ENCODE measurements at regions not wholly inside any gene's neighbourhood (a gene's known extent, or its start where the extent isn't known, plus 50 kb on each side); places are given as distances from the start of the nearest gene placed in this dataset.
"Not testable (repeated sequence)": the region's sequence is repeated elsewhere in the genome, so short reads cannot be mapped to it uniquely, and the experiment has no call there.

- TF ChIP-seq OSR1 (CRISPR knock-in tag; IDR thresholded peaks at IDR 0.05) (no peak), PATZ1 (CRISPR knock-in tag; IDR thresholded peaks at IDR 0.05; ENCODE audit: borderline replicate concordance) (no peak), ESRRG (CRISPR knock-in tag; IDR thresholded peaks at IDR 0.05) (no peak), CSRNP3 (CRISPR knock-in tag; IDR thresholded peaks at IDR 0.05) (no peak), TCF4 (CRISPR knock-in tag; IDR thresholded peaks at IDR 0.05; ENCODE audit: borderline replicate concordance) (no peak)
These were observed 84.3 kb downstream of the PHLDA1 start (continued) for GRCh38 chr12:75947156-75947723.

GRCh38 chr12:75945581-75945980 is 86.0 kb downstream of the PHLDA1 start:
- no peak for TF ChIP-seq ZNF70 (CRISPR knock-in tag; IDR thresholded peaks at IDR 0.05)
- no peak for TF ChIP-seq ZNF8 (CRISPR knock-in tag; IDR thresholded peaks at IDR 0.05)
- TF ChIP-seq ZFP30 (CRISPR knock-in tag; IDR thresholded peaks at IDR 0.05) = no peak
- TF ChIP-seq BACH2 (CRISPR knock-in tag; IDR thresholded peaks at IDR 0.05; ENCODE audit: borderline replicate concordance) = no peak
- TF ChIP-seq GLIS3 (CRISPR knock-in tag; IDR thresholded peaks at IDR 0.05) = no peak
- TF ChIP-seq PATZ1 (CRISPR knock-in tag; IDR thresholded peaks at IDR 0.05; ENCODE audit: borderline replicate concordance) = no peak
- TF ChIP-seq ZC3H10 (CRISPR knock-in tag; IDR thresholded peaks at IDR 0.05) = no peak
- no peak for TF ChIP-seq RARB (CRISPR knock-in tag; IDR thresholded peaks at IDR 0.05)
- TF ChIP-seq ARNTL (CRISPR knock-in tag; IDR thresholded peaks at IDR 0.05; ENCODE audit: borderline replicate concordance, low read depth) = no peak
- TF ChIP-seq ZNF565 (CRISPR knock-in tag; conservative IDR thresholded peaks at IDR 0.05; ENCODE audit: low read depth) = no peak
- no peak for ATAC-seq

- TF ChIP-seq GLIS3 (CRISPR knock-in tag; IDR thresholded peaks at IDR 0.05) = no peak
- no peak for TF ChIP-seq BACH2 (CRISPR knock-in tag; IDR thresholded peaks at IDR 0.05; ENCODE audit: borderline replicate concordance)
- ATAC-seq = peak; percentile 7; the same call in 2 of the 3 replicates
These were observed 86.6 kb downstream of the PHLDA1 start for GRCh38 chr12:75944905-75945432.

GRCh38 chr12:75944097-75944904 is 87.3 kb downstream of the PHLDA1 start:
- ATAC-seq = peak; percentile 96
- no peak for TF ChIP-seq ZNF565 (CRISPR knock-in tag; conservative IDR thresholded peaks at IDR 0.05; ENCODE audit: low read depth)
- no peak for TF ChIP-seq TCF4 (CRISPR knock-in tag; IDR thresholded peaks at IDR 0.05; ENCODE audit: borderline replicate concordance)
- TF ChIP-seq RARB (CRISPR knock-in tag; IDR thresholded peaks at IDR 0.05) = no peak
- peak; percentile 46; the same call in 1 of the 2 replicates for TF ChIP-seq ISL1 (CRISPR knock-in tag; IDR thresholded peaks at IDR 0.05)

- ATAC-seq = peak; percentile 61
- no peak for TF ChIP-seq OSR1 (CRISPR knock-in tag; IDR thresholded peaks at IDR 0.05)
- 0 out of 2 replicates have a peak, but pooled peaks have one; percentile 38 for TF ChIP-seq ZFP3 (CRISPR knock-in tag; IDR thresholded peaks at IDR 0.05)
These were observed 87.9 kb downstream of the PHLDA1 start for GRCh38 chr12:75943730-75944096.

- ATAC-seq = not testable (repeated sequence)
These were observed 89.9 kb downstream of the PHLDA1 start for GRCh38 chr12:75941661-75942060.

All from SK-N-SH treated with all-trans-retinoic acid at 6 μM for 48 hours (cell line).